HG03196 (cell line): ENCODE measurements at regions not wholly inside any gene's neighbourhood (a gene's known extent, or its start where the extent isn't known, plus 50 kb on each side); places are given as distances from the start of the nearest gene placed in this dataset.

Source experiments
- ATAC-seq: cut with Tn5 transposase; IDR thresholded peaks from one replicate; pipeline ENCODE4 v1.9.1; 2021; ENCODE audit not compliant: unreplicated experiment

GRCh38 chr2:117067900-117068299, 746.6 kb upstream of the DDX18 start:
- ATAC-seq = no peak

- no peak for ATAC-seq
These were observed 746.1 kb upstream of the DDX18 start for GRCh38 chr2:117068371-117068770.

GRCh38 chr2:117071556-117072102, 742.9 kb upstream of the DDX18 start:
- no peak for ATAC-seq

- no peak for ATAC-seq
These were observed 739.7 kb upstream of the DDX18 start for GRCh38 chr2:117074756-117075155.

- no peak for ATAC-seq
These were observed 729.2 kb upstream of the DDX18 start for GRCh38 chr2:117085256-117085655.

GRCh38 chr2:117085737-117086136, 728.8 kb upstream of the DDX18 start:
- ATAC-seq = no peak

GRCh38 chr2:117086174-117086942, 728.1 kb upstream of the DDX18 start:
- no peak for ATAC-seq

GRCh38 chr2:117086943-117087250, 727.6 kb upstream of the DDX18 start:
- ATAC-seq = no peak

GRCh38 chr2:117087535-117088291, 726.8 kb upstream of the DDX18 start:
- ATAC-seq = no peak

- no peak for ATAC-seq
These were observed 723.3 kb upstream of the DDX18 start for GRCh38 chr2:117091041-117091837.

- ATAC-seq = no peak
These were observed 712.9 kb upstream of the DDX18 start for GRCh38 chr2:117101613-117102012.

GRCh38 chr2:117108741-117109267, 705.7 kb upstream of the DDX18 start:
- ATAC-seq = no peak

GRCh38 chr2:117118994-117119393, 695.5 kb upstream of the DDX18 start:
- ATAC-seq = no peak

- no peak for ATAC-seq
These were observed 691.1 kb upstream of the DDX18 start for GRCh38 chr2:117123362-117123761.

GRCh38 chr2:117126656-117127055, 687.8 kb upstream of the DDX18 start:
- no peak for ATAC-seq

GRCh38 chr2:117127680-117128079, 686.8 kb upstream of the DDX18 start:
- no peak for ATAC-seq

- no peak for ATAC-seq
These were observed 686.0 kb upstream of the DDX18 start for GRCh38 chr2:117128461-117128860.

- no peak for ATAC-seq
These were observed 677.1 kb upstream of the DDX18 start for GRCh38 chr2:117137371-117137770.

- no peak for ATAC-seq
These were observed 645.3 kb upstream of the DDX18 start for GRCh38 chr2:117169036-117169765.

GRCh38 chr2:117170897-117171296, 643.6 kb upstream of the DDX18 start:
- ATAC-seq = no peak

GRCh38 chr2:117179405-117179804, 635.1 kb upstream of the DDX18 start:
- ATAC-seq = no peak
